ENCODE measurements at regions not wholly inside any gene's neighbourhood (a gene's known extent, or its start where the extent isn't known, plus 50 kb on each side); places are given as distances from the start of the nearest gene placed in this dataset.

GRCh38 chr2:223545830-223546229, 56.3 kb downstream of the SCG2 start:
- 73 to 88% methylated on average over 2 of the region's 2 CpGs for WGBS, 2 donors
- Histone ChIP-seq H3K36me3 (no peaks in the 10 kb centered on the region), H3K4me1 (no peaks in the 10 kb centered on the region), H3K27ac (no peak overlapping the region), H3K27me3 (no peaks in the 10 kb centered on the region), H3K4me3 (no peak overlapping the region), H3K9me3 (no peaks in the 10 kb centered on the region)
- intact Hi-C loops (cut with DNase I) = no loop called here
- DNase-seq = no peak
- TF ChIP-seq CTCF (IDR thresholded peaks at IDR 0.05) = no peak
- TF ChIP-seq POLR2A (IDR thresholded peaks at IDR 0.05) = no peak

Small RNA genes in the stretch of these regions (small RNA-seq; reads per million reads assigned to genes)
- gene HIGD1AP4 = 0 reads per million in 4 donors
- gene RN7SL807P = 0 reads per million in 4 donors
